HepG2 (cell line): ENCODE measurements at regions not wholly inside any gene's neighbourhood (a gene's known extent, or its start where the extent isn't known, plus 50 kb on each side); places are given as distances from the start of the nearest gene placed in this dataset.

Experiments
- ATF3 ChIP-seq: sonication (generic); formaldehyde crosslinking; IDR thresholded peaks from 2 replicates; pipeline ENCODE4 v1.4.0; 2020; ENCODE audit warnings: missing genetic modification reagents
- FOXA3 ChIP-seq: IDR thresholded peaks from 2 replicates; pipeline ENCODE4 v1.6.1; 2016; ENCODE audit warnings: missing genetic modification reagents, missing compliant biosample characterization
- FOXK2 ChIP-seq: fragments of 450-650 bp; IDR thresholded peaks from 2 replicates; pipeline ENCODE4 v1.6.1; 2016
- JUN ChIP-seq: sonication (generic); formaldehyde crosslinking; IDR thresholded peaks from 2 replicates; pipeline ENCODE4 v1.4.0; 2020; ENCODE audit warnings: mild to moderate bottlenecking, missing genetic modification reagents
- MAZ ChIP-seq, 2 experiments: sonication (generic) in 1 of 2; formaldehyde crosslinking in 1 of 2; IDR thresholded peaks; 2 replicates each; pipeline versions ENCODE4 v1.5.0 to v1.6.1; 2012 to 2020; ENCODE audit warnings: low read depth in 2 of 2, mild to moderate bottlenecking in 2 of 2, borderline replicate concordance in 1 of 2, improper control_type of control experiment in 1 of 2, low read length in 1 of 2, missing genetic modification reagents in 1 of 2, moderate library complexity in 1 of 2
- PRPF4 ChIP-seq: fragments of 200-400 bp; formaldehyde crosslinking; IDR thresholded peaks from 2 replicates; pipeline ENCODE4 v1.6.1; 2016; ENCODE audit warnings: low read length, low read depth; ENCODE audit not compliant: poor library complexity, severe bottlenecking
- RAD21 ChIP-seq: fragments of 450-650 bp; formaldehyde crosslinking; IDR thresholded peaks from 2 replicates; pipeline ENCODE4 v1.5.0; 2020; ENCODE audit warnings: mild to moderate bottlenecking
- SP140L ChIP-seq: sonication (generic); formaldehyde crosslinking; IDR thresholded peaks from 2 replicates; pipeline ENCODE4 v1.4.0; 2020; ENCODE audit warnings: missing genetic modification reagents, borderline replicate concordance
- TF ChIP-seq, protein P1 (sequence below): sonication (generic); formaldehyde crosslinking; IDR thresholded peaks from 2 replicates; pipeline ENCODE4 v1.5.0; 2020; ENCODE audit warnings: mild to moderate bottlenecking, missing genetic modification reagents, moderate library complexity

GRCh38 chr5:12805165-12805698, 901.0 kb upstream of the CTNND2 start:
- TF ChIP-seq MAZ (IDR thresholded peaks at IDR 0.05; ENCODE audit: borderline replicate concordance, low read depth, low read length) (no peak), MAZ (CRISPR knock-in tag; IDR thresholded peaks at IDR 0.05; ENCODE audit: low read depth) (no peak), RAD21 (no peak), PRPF4 (no peak), JUN (no peak), ATF3 (CRISPR knock-in tag) (no peak), SP140L (CRISPR knock-in tag) (no peak), FOXK2 (no peak), FOXA3 (no peak)
- TF ChIP-seq, protein P1, sequence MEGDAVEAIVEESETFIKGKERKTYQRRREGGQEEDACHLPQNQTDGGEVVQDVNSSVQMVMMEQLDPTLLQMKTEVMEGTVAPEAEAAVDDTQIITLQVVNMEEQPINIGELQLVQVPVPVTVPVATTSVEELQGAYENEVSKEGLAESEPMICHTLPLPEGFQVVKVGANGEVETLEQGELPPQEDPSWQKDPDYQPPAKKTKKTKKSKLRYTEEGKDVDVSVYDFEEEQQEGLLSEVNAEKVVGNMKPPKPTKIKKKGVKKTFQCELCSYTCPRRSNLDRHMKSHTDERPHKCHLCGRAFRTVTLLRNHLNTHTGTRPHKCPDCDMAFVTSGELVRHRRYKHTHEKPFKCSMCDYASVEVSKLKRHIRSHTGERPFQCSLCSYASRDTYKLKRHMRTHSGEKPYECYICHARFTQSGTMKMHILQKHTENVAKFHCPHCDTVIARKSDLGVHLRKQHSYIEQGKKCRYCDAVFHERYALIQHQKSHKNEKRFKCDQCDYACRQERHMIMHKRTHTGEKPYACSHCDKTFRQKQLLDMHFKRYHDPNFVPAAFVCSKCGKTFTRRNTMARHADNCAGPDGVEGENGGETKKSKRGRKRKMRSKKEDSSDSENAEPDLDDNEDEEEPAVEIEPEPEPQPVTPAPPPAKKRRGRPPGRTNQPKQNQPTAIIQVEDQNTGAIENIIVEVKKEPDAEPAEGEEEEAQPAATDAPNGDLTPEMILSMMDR, result no peak
